VCaP (cell line): ENCODE measurements at regions not wholly inside any gene's neighbourhood (a gene's known extent, or its start where the extent isn't known, plus 50 kb on each side); places are given as distances from the start of the nearest gene placed in this dataset.

Source experiments
- H3K27ac ChIP-seq: fragments of 450-650 bp; 2 replicates; pipeline ENCODE4 v1.5.1; 2017
- TF ChIP-seq, protein P1 (sequence below): fragments of 450-650 bp; conservative IDR thresholded peaks from 2 replicates; pipeline ENCODE4 v1.5.1; 2017; ENCODE audit warnings: mild to moderate bottlenecking, moderate library complexity

- TF ChIP-seq, protein P1, sequence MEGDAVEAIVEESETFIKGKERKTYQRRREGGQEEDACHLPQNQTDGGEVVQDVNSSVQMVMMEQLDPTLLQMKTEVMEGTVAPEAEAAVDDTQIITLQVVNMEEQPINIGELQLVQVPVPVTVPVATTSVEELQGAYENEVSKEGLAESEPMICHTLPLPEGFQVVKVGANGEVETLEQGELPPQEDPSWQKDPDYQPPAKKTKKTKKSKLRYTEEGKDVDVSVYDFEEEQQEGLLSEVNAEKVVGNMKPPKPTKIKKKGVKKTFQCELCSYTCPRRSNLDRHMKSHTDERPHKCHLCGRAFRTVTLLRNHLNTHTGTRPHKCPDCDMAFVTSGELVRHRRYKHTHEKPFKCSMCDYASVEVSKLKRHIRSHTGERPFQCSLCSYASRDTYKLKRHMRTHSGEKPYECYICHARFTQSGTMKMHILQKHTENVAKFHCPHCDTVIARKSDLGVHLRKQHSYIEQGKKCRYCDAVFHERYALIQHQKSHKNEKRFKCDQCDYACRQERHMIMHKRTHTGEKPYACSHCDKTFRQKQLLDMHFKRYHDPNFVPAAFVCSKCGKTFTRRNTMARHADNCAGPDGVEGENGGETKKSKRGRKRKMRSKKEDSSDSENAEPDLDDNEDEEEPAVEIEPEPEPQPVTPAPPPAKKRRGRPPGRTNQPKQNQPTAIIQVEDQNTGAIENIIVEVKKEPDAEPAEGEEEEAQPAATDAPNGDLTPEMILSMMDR, result no peak
- no peak overlapping the region for H3K27ac ChIP-seq
These were observed 111.0 kb downstream of the TRIB2 start for GRCh38 chr2:12827721-12828120.

DNA sequence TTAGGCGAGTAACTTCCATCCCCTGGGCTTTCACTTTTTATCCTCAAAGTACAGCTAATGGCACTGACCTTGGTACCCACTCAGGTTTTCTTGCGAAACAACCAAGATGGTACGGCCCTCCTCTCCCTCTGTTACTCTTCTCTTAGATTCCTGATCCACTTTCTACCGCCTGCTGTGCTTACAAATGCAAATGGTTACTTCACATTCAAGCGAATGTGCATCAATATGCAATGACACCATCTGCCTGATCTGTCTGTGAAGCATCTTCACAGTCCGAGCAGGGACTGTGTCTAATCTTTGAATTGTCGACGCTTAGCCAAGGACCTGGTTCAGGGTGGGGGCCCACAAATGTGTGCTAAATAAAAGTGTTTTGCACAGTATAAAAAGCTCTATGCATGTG, 112.2 kb downstream of the TRIB2 start:
- TF ChIP-seq, protein P1, result no peak
- no peak overlapping the region for H3K27ac ChIP-seq

DNA sequence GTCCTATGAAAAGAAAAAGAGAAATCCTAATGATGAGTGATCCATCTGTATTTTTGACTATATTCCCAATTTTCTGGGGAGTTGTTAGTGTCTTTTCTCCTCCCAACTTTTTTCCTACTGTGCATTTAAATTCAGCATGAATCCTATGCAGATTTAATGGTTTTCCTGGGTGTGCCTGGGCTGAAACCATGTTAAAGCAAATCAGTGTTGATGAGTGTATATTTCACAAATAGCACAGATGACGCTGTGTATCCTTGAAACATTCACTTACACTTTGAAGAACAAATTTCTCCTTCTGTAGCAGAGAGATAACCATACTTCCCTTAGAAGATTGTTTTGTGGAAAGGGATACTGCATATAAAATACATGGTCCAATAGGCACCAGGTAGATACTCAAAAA, 114.3 kb downstream of the TRIB2 start:
- TF ChIP-seq, protein P1, result no peak

DNA sequence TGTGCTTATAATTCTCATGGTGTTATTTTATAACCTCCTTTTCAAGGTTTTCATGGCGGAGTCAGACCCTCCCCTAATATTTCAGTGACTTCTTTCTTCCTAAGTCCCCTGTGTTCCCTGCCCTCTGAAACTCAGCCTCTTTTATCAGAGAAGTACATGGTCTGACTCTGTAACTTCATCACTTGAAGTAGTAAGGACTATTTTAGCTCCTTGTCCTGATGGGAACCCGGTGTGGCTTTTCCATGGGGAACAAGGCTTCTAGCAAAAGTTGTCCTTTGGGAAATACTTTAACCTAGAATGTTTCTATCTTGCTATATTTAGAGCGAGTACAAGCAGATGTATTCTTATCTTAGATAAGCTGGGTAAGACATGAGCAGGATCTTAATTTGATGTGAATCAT, 117.5 kb downstream of the TRIB2 start:
- no peak overlapping the region for H3K27ac ChIP-seq
- TF ChIP-seq, protein P1, result no peak

More for the DNA sequence above, 114.3 kb downstream of the TRIB2 start:
- H3K27ac ChIP-seq, result no peak overlapping the region

DNA sequence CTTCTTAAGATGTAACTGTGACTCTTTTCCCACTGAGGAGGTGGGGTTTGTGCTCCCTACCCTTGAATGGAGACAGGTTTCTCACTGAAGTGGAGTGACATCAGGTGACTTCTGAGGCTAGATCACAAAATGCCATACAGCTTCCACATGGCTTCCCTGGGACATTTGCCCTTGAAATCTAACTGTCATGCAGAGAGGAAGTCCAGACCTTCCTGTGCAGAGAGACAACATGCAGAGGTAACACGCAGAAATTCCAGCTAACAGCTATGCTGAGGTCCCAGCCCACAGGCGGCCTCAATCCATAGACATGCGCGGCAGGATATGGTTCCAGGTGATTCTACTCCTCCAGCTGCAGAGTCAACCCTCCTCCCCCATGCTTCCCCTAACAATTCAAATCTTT, 119.0 kb downstream of the TRIB2 start:
- TF ChIP-seq, protein P1, result no peak
- no peak overlapping the region for H3K27ac ChIP-seq

DNA sequence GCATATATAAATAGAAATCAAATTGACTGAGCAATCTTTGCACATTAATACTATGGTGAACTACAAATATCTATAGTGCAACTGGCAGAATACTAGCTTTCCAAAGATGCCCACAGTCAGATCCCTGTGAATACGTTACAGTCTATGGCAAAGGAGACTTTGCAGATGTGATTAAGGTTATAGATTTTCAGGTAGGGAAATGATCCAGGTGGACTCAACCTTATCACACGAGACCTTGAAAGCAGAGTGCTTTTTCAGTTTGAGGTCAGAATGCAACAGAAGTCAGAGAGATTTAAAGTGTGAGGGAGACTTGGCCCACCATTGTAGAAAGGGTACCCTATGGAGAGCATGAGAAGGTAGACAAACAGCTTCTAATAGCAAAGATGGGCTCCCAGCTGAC, 122.6 kb downstream of the TRIB2 start:
- no peak overlapping the region for H3K27ac ChIP-seq
- TF ChIP-seq, protein P1, result no peak

GRCh38 chr2:12841021-12841420, 124.3 kb downstream of the TRIB2 start:
- TF ChIP-seq, protein P1, result no peak
- no peak overlapping the region for H3K27ac ChIP-seq

- TF ChIP-seq, protein P1, result no peak
- no peak overlapping the region for H3K27ac ChIP-seq
These were observed 126.2 kb downstream of the TRIB2 start for GRCh38 chr2:12842917-12843316.
